ENCODE measurements at regions not wholly inside any gene's neighbourhood (a gene's known extent, or its start where the extent isn't known, plus 50 kb on each side); places are given as distances from the start of the nearest gene placed in this dataset.

DNA sequence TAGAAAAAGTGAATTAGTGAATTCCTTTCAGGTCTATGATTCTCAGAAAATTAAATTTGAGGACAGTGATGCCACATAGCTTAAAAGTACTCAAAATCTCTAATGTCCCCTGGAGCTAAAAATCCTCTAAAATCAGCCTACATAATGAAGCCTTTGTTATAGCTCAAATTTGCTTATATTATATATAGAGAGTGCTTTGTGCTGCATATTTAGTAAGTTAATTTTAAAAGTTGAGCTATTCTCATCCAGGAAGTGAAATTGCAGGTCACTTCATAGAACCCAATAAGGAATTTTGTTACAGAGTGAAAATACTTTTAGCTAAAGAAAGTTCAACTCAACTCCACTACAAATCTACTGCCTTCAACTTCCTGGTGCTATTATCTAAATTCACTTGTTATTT is 507.5 kb upstream of the MAP3K7 start:
- TF ChIP-seq, protein P1, sequence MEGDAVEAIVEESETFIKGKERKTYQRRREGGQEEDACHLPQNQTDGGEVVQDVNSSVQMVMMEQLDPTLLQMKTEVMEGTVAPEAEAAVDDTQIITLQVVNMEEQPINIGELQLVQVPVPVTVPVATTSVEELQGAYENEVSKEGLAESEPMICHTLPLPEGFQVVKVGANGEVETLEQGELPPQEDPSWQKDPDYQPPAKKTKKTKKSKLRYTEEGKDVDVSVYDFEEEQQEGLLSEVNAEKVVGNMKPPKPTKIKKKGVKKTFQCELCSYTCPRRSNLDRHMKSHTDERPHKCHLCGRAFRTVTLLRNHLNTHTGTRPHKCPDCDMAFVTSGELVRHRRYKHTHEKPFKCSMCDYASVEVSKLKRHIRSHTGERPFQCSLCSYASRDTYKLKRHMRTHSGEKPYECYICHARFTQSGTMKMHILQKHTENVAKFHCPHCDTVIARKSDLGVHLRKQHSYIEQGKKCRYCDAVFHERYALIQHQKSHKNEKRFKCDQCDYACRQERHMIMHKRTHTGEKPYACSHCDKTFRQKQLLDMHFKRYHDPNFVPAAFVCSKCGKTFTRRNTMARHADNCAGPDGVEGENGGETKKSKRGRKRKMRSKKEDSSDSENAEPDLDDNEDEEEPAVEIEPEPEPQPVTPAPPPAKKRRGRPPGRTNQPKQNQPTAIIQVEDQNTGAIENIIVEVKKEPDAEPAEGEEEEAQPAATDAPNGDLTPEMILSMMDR (conservative IDR thresholded peaks at IDR 0.05), result no peak
- TF ChIP-seq EZH2 (IDR thresholded peaks at IDR 0.05; ENCODE audit: low read depth), result no peak
